ENCODE measurements at regions not wholly inside any gene's neighbourhood (a gene's known extent, or its start where the extent isn't known, plus 50 kb on each side); places are given as distances from the start of the nearest gene placed in this dataset.

DNA sequence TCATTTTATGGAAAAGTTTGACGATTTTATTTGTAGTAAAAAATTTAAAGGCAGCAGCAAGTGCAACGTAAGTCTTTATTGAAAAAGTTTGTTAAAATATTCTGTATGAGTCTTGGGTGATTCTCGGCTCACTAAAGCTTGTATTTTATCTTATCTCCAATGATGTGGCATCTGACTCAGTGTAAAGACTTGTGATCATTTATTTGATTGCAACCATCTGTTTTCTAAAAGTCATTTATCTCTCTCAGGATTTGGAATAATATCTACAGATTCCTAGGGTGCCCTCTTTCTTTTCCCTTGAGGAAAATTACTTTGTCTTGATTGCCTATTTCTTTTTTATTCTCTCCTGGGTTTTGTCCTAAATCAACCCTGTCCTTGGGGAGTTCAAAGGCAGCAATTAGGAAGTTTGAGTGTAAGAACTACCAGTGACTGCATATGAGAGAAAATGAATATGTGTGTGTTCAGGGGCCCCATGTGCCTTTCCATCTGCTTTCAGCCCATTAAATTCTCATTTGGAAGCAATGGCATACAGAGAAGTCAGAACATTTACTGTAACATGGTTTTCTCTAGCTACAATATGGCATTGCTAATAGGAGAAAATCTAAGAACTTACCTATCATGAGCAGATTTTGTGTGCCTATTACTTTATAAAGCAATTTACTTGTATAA lies 575.0 kb upstream of the CHRM3 start:
- no peaks in the 10 kb centered on the region for H3K9me3 ChIP-seq
- DNase-seq: no peak
- no peaks in the 10 kb centered on the region for H3K27me3 ChIP-seq
- no peaks in the 10 kb centered on the region for H3K36me3 ChIP-seq
- TF ChIP-seq, protein P1, sequence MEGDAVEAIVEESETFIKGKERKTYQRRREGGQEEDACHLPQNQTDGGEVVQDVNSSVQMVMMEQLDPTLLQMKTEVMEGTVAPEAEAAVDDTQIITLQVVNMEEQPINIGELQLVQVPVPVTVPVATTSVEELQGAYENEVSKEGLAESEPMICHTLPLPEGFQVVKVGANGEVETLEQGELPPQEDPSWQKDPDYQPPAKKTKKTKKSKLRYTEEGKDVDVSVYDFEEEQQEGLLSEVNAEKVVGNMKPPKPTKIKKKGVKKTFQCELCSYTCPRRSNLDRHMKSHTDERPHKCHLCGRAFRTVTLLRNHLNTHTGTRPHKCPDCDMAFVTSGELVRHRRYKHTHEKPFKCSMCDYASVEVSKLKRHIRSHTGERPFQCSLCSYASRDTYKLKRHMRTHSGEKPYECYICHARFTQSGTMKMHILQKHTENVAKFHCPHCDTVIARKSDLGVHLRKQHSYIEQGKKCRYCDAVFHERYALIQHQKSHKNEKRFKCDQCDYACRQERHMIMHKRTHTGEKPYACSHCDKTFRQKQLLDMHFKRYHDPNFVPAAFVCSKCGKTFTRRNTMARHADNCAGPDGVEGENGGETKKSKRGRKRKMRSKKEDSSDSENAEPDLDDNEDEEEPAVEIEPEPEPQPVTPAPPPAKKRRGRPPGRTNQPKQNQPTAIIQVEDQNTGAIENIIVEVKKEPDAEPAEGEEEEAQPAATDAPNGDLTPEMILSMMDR (IDR thresholded peaks at IDR 0.05; ENCODE audit: low read depth, low read length): no peak
- no peak overlapping the region for H3K4me3 ChIP-seq (ENCODE audit: low read depth, low read length)
- peaks cover 11% of the 10 kb centered on the region for H3K4me1 ChIP-seq

DNA sequence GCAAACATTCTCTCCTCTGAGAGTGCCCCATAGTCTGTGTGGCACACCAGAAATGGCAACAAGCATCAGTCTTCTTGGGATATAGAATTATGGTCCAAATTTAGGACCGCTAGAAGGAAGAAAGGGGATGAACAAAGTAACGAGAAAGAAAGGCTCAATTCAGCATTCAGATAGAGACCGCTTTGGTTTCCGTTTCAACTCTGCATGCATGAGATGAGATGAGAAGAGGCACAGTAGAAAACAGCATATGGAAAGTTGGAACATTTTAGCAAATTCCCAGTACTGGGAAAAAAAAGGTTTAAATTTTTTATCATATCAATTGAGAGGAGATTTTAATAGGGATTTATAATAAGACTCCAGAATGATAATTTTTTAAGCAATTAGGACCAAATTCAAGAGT lies 595.5 kb upstream of the CHRM3 start:
- DNase-seq: no peak
- H3K4me3 ChIP-seq (ENCODE audit: low read depth, low read length): no peak overlapping the region
- no peaks in the 10 kb centered on the region for H3K27me3 ChIP-seq
- no peaks in the 10 kb centered on the region for H3K36me3 ChIP-seq
- TF ChIP-seq, protein P1 (IDR thresholded peaks at IDR 0.05; ENCODE audit: low read depth, low read length): no peak
- no peaks in the 10 kb centered on the region; the same call in 1 of the 2 replicates for H3K4me1 ChIP-seq
- no peaks in the 10 kb centered on the region for H3K9me3 ChIP-seq

DNA sequence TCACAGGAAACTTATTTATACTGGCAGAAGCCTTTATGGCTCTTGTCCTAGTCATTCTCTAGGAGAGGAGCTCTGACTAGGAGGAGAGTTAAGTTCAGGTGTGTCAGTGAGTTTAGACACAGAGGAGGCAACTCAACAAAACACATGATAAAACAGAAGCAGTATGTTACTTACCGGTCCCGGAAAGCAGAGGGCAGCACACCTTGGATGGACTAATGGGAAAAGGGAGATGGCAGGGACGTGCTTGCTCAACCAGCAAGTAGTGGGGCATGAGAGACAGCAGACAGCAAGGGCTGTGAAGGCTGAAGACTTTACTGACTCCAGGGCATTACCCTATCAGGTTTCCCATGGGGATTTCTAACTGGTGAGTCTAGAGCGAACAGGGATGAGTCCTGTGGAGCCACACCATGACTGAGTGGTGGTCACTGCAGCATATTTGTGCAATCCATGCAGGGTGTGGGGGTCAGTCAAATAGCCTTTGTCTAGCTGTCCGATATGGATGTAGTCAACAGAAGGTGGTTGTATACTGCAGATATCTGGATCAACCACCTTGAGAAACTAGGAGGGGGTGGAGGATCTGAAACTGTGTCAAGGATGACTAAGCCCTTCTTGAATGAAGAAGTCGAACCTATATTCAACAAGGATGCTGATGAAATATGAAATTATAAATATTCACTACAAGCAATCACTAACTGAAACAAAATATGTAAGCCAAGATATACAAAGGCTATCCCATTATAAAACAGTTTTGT lies 596.3 kb upstream of the CHRM3 start:
- no peaks in the 10 kb centered on the region for H3K9me3 ChIP-seq
- peak; percentile 16 for DNase-seq
- TF ChIP-seq, protein P1 (IDR thresholded peaks at IDR 0.05; ENCODE audit: low read depth, low read length): peak; percentile 27; the same call in 1 of the 2 replicates

DNA sequence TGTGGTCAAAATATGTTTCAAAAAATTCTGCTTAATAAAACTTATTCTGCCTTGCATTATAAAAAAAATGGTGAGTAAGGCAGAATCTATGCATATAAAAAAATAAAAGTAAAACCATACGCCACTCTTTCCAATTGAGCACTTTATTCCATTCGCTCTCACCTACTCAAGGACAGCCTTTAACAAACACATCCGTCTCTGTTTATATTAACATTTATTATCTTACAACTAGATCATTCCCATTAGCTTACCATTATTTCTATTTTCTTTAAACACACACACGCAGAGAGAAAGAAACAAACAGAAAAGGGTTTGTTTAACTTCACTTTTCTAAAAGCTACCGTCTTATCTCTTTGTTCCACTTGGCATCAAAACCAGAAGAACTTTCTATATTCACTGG lies 598.9 kb upstream of the CHRM3 start:
- TF ChIP-seq, protein P1 (IDR thresholded peaks at IDR 0.05; ENCODE audit: low read depth, low read length): no peak

More for the DNA sequence above, 596.3 kb upstream of the CHRM3 start:
- no peaks in the 10 kb centered on the region for H3K36me3 ChIP-seq
- H3K4me1 ChIP-seq: no peaks in the 10 kb centered on the region; the same call in 1 of the 2 replicates
- no peaks in the 10 kb centered on the region for H3K27me3 ChIP-seq
- H3K4me3 ChIP-seq (ENCODE audit: low read depth, low read length): no peak overlapping the region

DNA sequence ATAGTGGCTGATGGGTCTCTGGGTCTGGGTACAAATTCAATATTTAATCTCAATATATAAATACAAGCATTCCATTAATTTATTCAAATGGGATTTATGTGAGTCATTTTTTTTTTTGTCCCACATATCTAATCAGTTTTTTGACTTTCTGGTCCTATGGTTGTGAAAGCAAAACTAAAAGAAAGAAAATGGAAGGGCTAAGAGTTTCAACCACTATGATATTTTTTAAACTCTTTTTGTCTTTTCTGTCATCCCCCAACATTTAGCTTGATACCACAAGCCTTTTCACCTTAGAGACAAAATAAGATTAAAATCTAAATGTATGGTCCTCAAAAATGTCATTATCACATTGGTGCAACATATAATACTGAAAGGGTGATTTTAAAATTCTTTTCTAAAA lies 602.7 kb upstream of the CHRM3 start:
- DNase-seq: no peak
- Histone ChIP-seq H3K4me1 (peaks cover 31% of the 10 kb centered on the region), H3K9me3 (no peaks in the 10 kb centered on the region), H3K27me3 (no peaks in the 10 kb centered on the region), H3K4me3 (ENCODE audit: low read depth, low read length) (no peak overlapping the region), H3K36me3 (no peaks in the 10 kb centered on the region)
- TF ChIP-seq, protein P1 (IDR thresholded peaks at IDR 0.05; ENCODE audit: low read depth, low read length): no peak

More for the DNA sequence above, 598.9 kb upstream of the CHRM3 start:
- Histone ChIP-seq H3K4me1 (peaks cover 8% of the 10 kb centered on the region), H3K9me3 (no peaks in the 10 kb centered on the region), H3K27me3 (no peaks in the 10 kb centered on the region), H3K36me3 (no peaks in the 10 kb centered on the region), H3K4me3 (ENCODE audit: low read depth, low read length) (no peak overlapping the region)
- DNase-seq: no peak

DNA sequence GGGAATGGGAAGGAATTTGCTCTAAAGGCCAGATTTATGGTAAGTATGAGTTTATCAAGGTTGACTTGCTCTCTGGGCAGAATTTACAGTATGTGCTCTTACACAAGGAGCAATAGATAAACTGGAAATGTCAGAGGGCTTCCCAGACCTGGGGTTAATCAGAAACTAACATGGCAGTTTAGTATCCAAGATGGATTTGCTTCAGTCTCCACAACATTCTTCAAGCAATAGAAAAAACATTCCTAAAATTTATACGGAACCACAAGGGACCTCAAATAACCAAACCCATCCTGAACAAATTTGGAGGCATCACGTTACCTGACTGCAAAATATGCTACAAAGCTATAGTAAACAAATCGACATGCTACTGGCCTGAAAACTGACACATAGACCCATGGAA lies 606.7 kb upstream of the CHRM3 start:
- H3K36me3 ChIP-seq: no peaks in the 10 kb centered on the region
- DNase-seq: no peak
- peaks cover 31% of the 10 kb centered on the region for H3K4me1 ChIP-seq
- H3K27me3 ChIP-seq: no peaks in the 10 kb centered on the region
- TF ChIP-seq, protein P1 (IDR thresholded peaks at IDR 0.05; ENCODE audit: low read depth, low read length): no peak
- H3K9me3 ChIP-seq: no peaks in the 10 kb centered on the region
- no peak overlapping the region for H3K4me3 ChIP-seq (ENCODE audit: low read depth, low read length)

Data from BE2C (cell line).